Stomach (tissue), 8 donors: ENCODE measurements at regions not wholly inside any gene's neighbourhood (a gene's known extent, or its start where the extent isn't known, plus 50 kb on each side); places are given as distances from the start of the nearest gene placed in this dataset.
A peak's percentile ranks its signal among the peaks of the same experiment; 100 is the strongest.

ENCODE experiments used
- DNase-seq, 2 donors: peaks; one replicate each; pipeline versions ENCODE4 v3.0.0 to v3.0.0-alpha.2; 2013 to 2019
- H3K27ac ChIP-seq, 5 donors: fragments of 200-600 bp in 4 of 5; sonication (generic) in 4 of 5; one replicate each; pipeline ENCODE4 v1.5.1; 2013 to 2019; ENCODE audit warnings: mild to moderate bottlenecking in 1 of 5, moderate library complexity in 1 of 5
- H3K27me3 ChIP-seq, 3 donors: fragments of 200-600 bp; sonication (generic); one replicate each; pipeline ENCODE4 v1.5.1; 2017 to 2019; ENCODE audit warnings: mixed run types in 1 of 3
- H3K36me3 ChIP-seq, 4 donors: fragments of 200-600 bp; sonication (generic); 1 replicate in 3 of 4; 2 replicates in 1 of 4; pipeline ENCODE4 v1.5.1; 2016 to 2019
- H3K4me1 ChIP-seq, 4 donors: fragments of 200-600 bp; sonication (generic); one replicate each; pipeline ENCODE4 v1.5.1; 2016 to 2019
- H3K4me3 ChIP-seq, 4 donors: fragments of 200-600 bp; sonication (generic) in 3 of 4; one replicate each; pipeline ENCODE4 v1.5.1; 2016 to 2019; ENCODE audit warnings: mild to moderate bottlenecking in 1 of 4
- H3K9me3 ChIP-seq, 4 donors: fragments of 200-600 bp; sonication (generic); one replicate each; pipeline ENCODE4 v1.5.1; 2016 to 2019
- EP300 ChIP-seq: sonication (generic); formaldehyde crosslinking; IDR thresholded peaks from one replicate; pipeline ENCODE4 v1.6.1; 2017; ENCODE audit warnings: antibody characterized with exemption
- POLR2A ChIP-seq, 4 donors: fragments of 450-650 bp; IDR thresholded peaks; one replicate each; pipeline ENCODE4 v1.6.1; 2016; ENCODE audit warnings: antibody characterized with exemption in 4 of 4, control low read depth in 2 of 4, mild to moderate bottlenecking in 1 of 4, moderate library complexity in 1 of 4
- POLR2AphosphoS5 ChIP-seq, 3 donors: sonication (generic); formaldehyde crosslinking; IDR thresholded peaks; one replicate each; pipeline ENCODE4 v1.6.1; 2016; ENCODE audit warnings: antibody characterized with exemption in 3 of 3
- WGBS, 5 donors: extraction: QIAGEN DNeasy Blood & Tissue Kit in 3 of 5; methylation state at CpG; one replicate each; pipeline versions ENCODE4 v1.1.5 to v1.1.7; 2013 to 2018; 5-methylcytosine and 5-hydroxymethylcytosine counted together
- intact Hi-C: fragments of 100-400 bp; cut with DNase I; formaldehyde crosslinking; loops from one replicate; pipeline ENCODE4 v1.15.1; 2023; ENCODE audit warnings: low total_unique reads
- TF ChIP-seq, protein P1 (sequence below), 7 experiments: fragments of 450-650 bp in 4 of 7; fragments of 200-600 bp in 3 of 7; sonication (generic) in 3 of 7; IDR thresholded peaks; one replicate each; pipeline ENCODE4 v1.5.1; 2016 to 2019; ENCODE audit warnings: antibody characterized with exemption in 7 of 7, control low read depth in 2 of 7, mild to moderate bottlenecking in 1 of 7
- donor health status: healthy with polysubstance abuse.
- donor health status: Bipolar disorder and iron deficiency.
- donor health status: healthy.

DNA sequence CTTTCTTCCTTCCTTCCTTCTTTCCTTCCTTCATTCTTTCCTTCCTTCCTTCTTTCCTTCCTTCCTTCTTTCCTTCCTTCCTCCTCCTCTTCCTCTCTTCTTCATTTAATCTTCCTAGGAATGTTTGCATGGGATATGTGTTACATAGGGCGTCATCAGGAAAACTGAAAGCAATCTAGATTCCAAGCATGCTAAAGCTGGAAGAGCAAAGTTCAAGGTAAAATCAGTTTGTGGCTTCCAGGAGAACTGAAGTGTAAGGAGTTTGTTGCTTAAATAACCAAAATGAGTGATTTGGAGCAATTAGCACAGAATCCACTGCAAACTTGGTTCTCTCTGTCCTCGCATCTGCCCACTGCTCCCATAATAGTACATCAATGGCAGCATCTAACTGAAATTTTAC is 716.2 kb downstream of the GBE1 start:
- peak in 1 of 2 donors; percentile 10 for DNase-seq
- intact Hi-C loops: no loop called here
- no peak overlapping the region for H3K27ac ChIP-seq
- H3K36me3 ChIP-seq: no peaks in the 10 kb centered on the region
- 59 to 75% (median 63%) methylated on average over 2 of the region's 2 CpGs for WGBS, 5 donors
- TF ChIP-seq, protein P1, sequence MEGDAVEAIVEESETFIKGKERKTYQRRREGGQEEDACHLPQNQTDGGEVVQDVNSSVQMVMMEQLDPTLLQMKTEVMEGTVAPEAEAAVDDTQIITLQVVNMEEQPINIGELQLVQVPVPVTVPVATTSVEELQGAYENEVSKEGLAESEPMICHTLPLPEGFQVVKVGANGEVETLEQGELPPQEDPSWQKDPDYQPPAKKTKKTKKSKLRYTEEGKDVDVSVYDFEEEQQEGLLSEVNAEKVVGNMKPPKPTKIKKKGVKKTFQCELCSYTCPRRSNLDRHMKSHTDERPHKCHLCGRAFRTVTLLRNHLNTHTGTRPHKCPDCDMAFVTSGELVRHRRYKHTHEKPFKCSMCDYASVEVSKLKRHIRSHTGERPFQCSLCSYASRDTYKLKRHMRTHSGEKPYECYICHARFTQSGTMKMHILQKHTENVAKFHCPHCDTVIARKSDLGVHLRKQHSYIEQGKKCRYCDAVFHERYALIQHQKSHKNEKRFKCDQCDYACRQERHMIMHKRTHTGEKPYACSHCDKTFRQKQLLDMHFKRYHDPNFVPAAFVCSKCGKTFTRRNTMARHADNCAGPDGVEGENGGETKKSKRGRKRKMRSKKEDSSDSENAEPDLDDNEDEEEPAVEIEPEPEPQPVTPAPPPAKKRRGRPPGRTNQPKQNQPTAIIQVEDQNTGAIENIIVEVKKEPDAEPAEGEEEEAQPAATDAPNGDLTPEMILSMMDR (IDR thresholded peaks at IDR 0.05): no peak
- no peak for TF ChIP-seq POLR2AphosphoS5 (IDR thresholded peaks at IDR 0.05)
- TF ChIP-seq POLR2A (IDR thresholded peaks at IDR 0.05): no peak
- no peak for TF ChIP-seq EP300
- no peaks in the 10 kb centered on the region for H3K9me3 ChIP-seq
- H3K4me3 ChIP-seq: no peak overlapping the region
- H3K4me1 ChIP-seq: no peaks in the 10 kb centered on the region
- no peaks in the 10 kb centered on the region for H3K27me3 ChIP-seq

DNA sequence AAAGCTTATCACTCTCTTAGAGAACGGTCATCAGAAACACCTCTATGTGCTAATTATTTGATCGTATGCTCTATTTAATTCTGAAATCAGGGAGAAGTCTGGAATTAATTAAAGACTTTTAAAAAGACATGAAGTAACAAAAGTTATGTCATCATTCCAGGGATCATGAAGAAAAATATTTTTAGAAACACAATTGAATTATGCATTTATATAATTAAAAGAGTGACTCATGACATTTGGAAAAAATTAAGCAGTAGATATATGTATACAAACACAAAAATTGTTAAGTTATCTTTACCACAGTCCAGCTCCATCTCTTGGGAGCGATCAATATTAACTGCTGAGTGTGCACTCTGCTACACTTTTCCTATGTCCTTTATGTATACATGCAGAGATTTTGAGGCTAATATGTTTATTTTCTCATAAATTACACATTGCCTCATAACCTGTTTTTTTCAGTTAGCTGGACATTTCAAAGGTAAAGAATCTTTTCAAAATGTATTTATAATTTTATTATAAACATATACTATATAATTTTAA is 717.7 kb downstream of the GBE1 start:
- WGBS, 5 donors: 54 to 70% (median 56%) methylated on average over 3 of the region's 3 CpGs
- Histone ChIP-seq H3K4me1 (no peaks in the 10 kb centered on the region), H3K9me3 (peaks cover 0 to 3% (median 0%) of the 10 kb centered on the region in 4 donors), H3K27ac (no peak overlapping the region), H3K4me3 (no peak overlapping the region), H3K27me3 (no peaks in the 10 kb centered on the region), H3K36me3 (no peaks in the 10 kb centered on the region)
- TF ChIP-seq POLR2A (IDR thresholded peaks at IDR 0.05) (no peak), POLR2AphosphoS5 (IDR thresholded peaks at IDR 0.05) (no peak), EP300 (no peak)
- TF ChIP-seq, protein P1 (IDR thresholded peaks at IDR 0.05): no peak
- DNase-seq: peak in 1 of 2 donors; percentile 7
- intact Hi-C loops: no loop called here

GRCh38 chr3:81043009-81043408 is 718.4 kb downstream of the GBE1 start:
- H3K27me3 ChIP-seq: no peaks in the 10 kb centered on the region
- no peak overlapping the region for H3K4me3 ChIP-seq
- TF ChIP-seq POLR2AphosphoS5 (IDR thresholded peaks at IDR 0.05): no peak
- TF ChIP-seq POLR2A (IDR thresholded peaks at IDR 0.05): no peak
- TF ChIP-seq, protein P1 (IDR thresholded peaks at IDR 0.05): no peak
- TF ChIP-seq EP300: no peak
- no peak overlapping the region for H3K27ac ChIP-seq
- peaks cover 0 to 3% (median 0%) of the 10 kb centered on the region in 4 donors for H3K9me3 ChIP-seq
- intact Hi-C loops: no loop called here
- H3K36me3 ChIP-seq: no peaks in the 10 kb centered on the region
- 18 to 42% (median 25%) methylated on average over 2 of the region's 2 CpGs for WGBS, 5 donors
- no peaks in the 10 kb centered on the region for H3K4me1 ChIP-seq
- DNase-seq: no peak

GRCh38 chr3:81041331-81041730 is 720.1 kb downstream of the GBE1 start:
- H3K4me3 ChIP-seq: no peak overlapping the region
- DNase-seq: no peak
- intact Hi-C loops: no loop called here
- H3K4me1 ChIP-seq: no peaks in the 10 kb centered on the region
- H3K9me3 ChIP-seq: peaks cover 0 to 3% (median 0%) of the 10 kb centered on the region in 4 donors
- H3K27me3 ChIP-seq: no peaks in the 10 kb centered on the region
- TF ChIP-seq, protein P1 (IDR thresholded peaks at IDR 0.05): no peak
- TF ChIP-seq POLR2AphosphoS5 (IDR thresholded peaks at IDR 0.05) (no peak), EP300 (no peak), POLR2A (IDR thresholded peaks at IDR 0.05) (no peak)
- H3K36me3 ChIP-seq: no peaks in the 10 kb centered on the region
- 46 to 82% (median 75%) methylated on average over 2 of the region's 2 CpGs for WGBS, 5 donors
- no peak overlapping the region for H3K27ac ChIP-seq
